Activated CD4-positive, CD25-positive, alpha-beta regulatory T cell (primary cell): ENCODE measurements at regions not wholly inside any gene's neighbourhood (a gene's known extent, or its start where the extent isn't known, plus 50 kb on each side); places are given as distances from the start of the nearest gene placed in this dataset.
"Not testable (repeated sequence)": the region's sequence is repeated elsewhere in the genome, so short reads cannot be mapped to it uniquely, and the experiment has no call there.

Experiments used
- DNase-seq, 4 experiments: peaks; one replicate each; lab custom pipeline; 2025; lab: John Stamatoyannopoulos, UW

GRCh38 chr15:77896147-77897112 lies 181.1 kb downstream of the TBC1D2B start:
- DNase-seq = not testable (repeated sequence)

GRCh38 chr15:77895742-77896141 lies 181.8 kb downstream of the TBC1D2B start:
- no peak for DNase-seq

GRCh38 chr15:77895145-77895544 lies 182.4 kb downstream of the TBC1D2B start:
- DNase-seq = not testable (repeated sequence)

- DNase-seq = not testable (repeated sequence)
These were observed 183.6 kb downstream of the TBC1D2B start for GRCh38 chr15:77893671-77894640.

GRCh38 chr15:77893246-77893645 lies 184.3 kb downstream of the TBC1D2B start:
- DNase-seq = not testable (repeated sequence)

- no peak for DNase-seq
These were observed 185.2 kb downstream of the TBC1D2B start for GRCh38 chr15:77892335-77892734.

GRCh38 chr15:77891862-77892261 lies 185.6 kb downstream of the TBC1D2B start:
- DNase-seq = not testable (repeated sequence)

- not testable (repeated sequence) for DNase-seq
These were observed 186.4 kb downstream of the TBC1D2B start for GRCh38 chr15:77890911-77891801.

GRCh38 chr15:77889828-77890725 lies 187.4 kb downstream of the TBC1D2B start:
- DNase-seq = not testable (repeated sequence)

GRCh38 chr15:77889009-77889806 lies 188.3 kb downstream of the TBC1D2B start:
- no peak for DNase-seq

GRCh38 chr15:77887563-77888429 lies 189.7 kb downstream of the TBC1D2B start:
- DNase-seq = not testable (repeated sequence)

- no peak for DNase-seq
These were observed 190.6 kb downstream of the TBC1D2B start for GRCh38 chr15:77886805-77887448.

GRCh38 chr15:77885877-77886500 lies 191.5 kb downstream of the TBC1D2B start:
- not testable (repeated sequence) for DNase-seq

GRCh38 chr15:77883012-77883411 lies 194.5 kb downstream of the TBC1D2B start:
- not testable (repeated sequence) for DNase-seq

- no peak for DNase-seq
These were observed 195.6 kb downstream of the TBC1D2B start for GRCh38 chr15:77881950-77882349.

- not testable (repeated sequence) for DNase-seq
These were observed 196.0 kb downstream of the TBC1D2B start for GRCh38 chr15:77881535-77881934.

- not testable (repeated sequence) for DNase-seq
These were observed 198.0 kb downstream of the TBC1D2B start for GRCh38 chr15:77879466-77879865.
